Non-pigmented ciliary epithelial cell (primary cell): ENCODE measurements at regions not wholly inside any gene's neighbourhood (a gene's known extent, or its start where the extent isn't known, plus 50 kb on each side); places are given as distances from the start of the nearest gene placed in this dataset.
"Not testable (repeated sequence)": the region's sequence is repeated elsewhere in the genome, so short reads cannot be mapped to it uniquely, and the experiment has no call there.

ENCODE experiments used
- DNase-seq: peaks from one replicate; pipeline ENCODE4 v3.0.0-alpha.2; 2010; ENCODE audit warnings: low read depth

GRCh38 chrX:7515681-7516413 lies 327.1 kb upstream of the VCX start:
- DNase-seq, result no peak

DNA sequence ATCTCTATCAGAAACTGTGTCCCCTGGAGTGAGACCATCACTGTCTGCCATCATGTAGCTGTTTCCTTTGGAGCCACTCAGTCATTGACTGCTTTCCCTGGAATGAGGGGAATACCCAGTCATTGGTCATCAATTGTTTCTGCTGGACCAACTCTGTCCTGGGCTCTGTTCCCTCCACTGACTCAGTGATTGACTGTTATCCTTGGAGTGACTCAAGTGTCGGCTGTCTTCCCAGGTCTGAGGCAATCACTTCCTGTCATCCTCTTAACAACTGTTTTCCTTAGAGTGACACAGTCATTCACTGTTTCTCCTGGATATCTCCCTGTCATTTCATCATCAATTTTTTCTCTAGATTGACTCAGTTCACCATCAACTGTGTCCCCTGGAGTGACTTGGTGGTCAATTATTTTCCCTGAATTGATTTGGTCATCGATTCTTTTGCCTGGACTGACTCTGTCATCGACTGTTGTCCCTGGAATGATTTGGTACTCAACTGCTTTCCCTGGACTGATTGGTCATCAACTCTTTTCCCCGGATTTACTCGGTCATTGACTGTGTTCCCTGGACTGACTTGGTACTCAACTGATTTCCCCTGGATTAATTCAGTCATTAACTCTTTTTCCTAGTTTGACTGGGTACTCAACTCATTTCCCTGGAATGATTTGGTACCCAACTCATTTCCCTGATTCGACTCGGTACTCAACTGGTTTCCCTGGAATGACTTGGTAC lies 327.9 kb upstream of the VCX start:
- DNase-seq, result no peak

DNA sequence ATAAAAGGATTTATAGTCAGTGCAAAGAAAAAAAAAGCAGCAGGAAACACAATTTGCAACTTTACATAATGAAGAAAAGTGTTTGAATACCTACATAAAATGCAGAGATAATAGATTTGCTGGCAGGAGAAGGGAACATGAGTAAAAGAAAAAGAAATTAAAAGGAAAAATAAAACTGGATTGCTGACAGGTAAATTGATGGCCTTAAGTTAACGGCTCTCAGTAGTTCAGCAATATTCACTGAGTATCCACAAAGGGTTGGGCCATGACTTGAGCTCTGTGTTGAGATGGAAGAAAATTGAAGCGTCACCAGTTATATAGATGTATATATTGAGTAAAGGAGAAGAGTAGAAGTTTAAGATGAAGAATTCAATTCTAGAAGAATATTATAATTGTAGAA lies 330.1 kb upstream of the VCX start:
- DNase-seq, result no peak

GRCh38 chrX:7503251-7503650 lies 339.7 kb upstream of the VCX start:
- no peak for DNase-seq

GRCh38 chrX:7500386-7500785 lies 342.6 kb upstream of the VCX start:
- DNase-seq, result no peak

DNA sequence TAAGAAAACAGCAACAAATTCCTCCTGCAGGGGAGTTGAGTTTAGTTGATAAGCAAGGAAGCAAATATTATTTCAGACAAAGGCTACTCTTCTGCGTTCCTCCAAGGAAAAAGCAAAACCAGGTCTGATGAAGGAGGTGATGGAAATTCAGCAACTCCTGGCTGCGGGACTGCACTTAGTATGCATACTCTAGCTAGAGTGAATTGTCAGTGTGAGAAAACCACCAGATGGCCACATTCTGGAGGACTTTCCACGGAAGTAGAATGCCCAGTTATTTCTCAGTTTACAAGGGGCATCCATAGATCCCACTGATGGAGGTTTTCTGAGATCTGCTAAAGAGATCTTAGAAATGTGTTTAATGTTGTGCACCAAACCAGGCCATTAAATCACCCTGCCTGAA lies 338.6 kb upstream of the PUDP start:
- no peak for DNase-seq

DNA sequence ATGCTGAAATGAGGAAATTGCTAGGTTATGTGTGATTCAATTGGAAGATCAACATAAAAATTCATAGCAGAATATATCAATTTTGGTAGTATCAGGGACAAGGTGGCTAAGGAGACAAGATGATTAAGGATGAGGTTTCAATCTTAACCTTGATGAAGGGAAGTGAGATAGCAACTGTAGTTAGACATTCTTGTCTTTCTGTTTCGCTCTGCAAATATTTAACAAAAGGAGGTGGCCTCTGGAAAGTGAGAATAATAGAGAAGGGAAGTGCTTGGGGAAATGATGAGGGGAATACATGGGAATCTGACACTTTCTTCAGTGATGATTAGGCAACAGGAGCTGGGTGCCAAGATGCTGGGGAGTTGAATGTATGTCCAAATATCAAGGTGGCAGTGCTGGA lies 337.1 kb upstream of the PUDP start:
- DNase-seq, result no peak

DNA sequence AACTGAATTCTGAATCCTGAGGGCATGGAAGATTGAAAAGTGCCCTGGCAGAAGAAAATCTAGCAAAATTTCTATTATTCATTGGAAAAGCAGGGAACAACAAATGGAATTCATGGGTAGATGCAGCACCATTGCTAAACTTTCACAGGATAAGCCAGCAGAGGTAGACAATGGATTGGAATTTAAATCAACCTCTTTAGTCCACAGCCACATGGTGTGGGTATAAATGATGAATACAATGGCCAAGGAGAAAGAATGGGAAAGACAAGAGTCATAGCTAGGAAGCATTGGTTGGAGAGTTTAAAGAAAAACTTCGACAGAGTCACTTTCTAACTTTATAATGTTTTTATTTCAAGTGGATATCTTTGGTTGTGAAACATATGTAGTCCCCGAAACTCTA lies 332.8 kb upstream of the PUDP start:
- DNase-seq, result no peak

DNA sequence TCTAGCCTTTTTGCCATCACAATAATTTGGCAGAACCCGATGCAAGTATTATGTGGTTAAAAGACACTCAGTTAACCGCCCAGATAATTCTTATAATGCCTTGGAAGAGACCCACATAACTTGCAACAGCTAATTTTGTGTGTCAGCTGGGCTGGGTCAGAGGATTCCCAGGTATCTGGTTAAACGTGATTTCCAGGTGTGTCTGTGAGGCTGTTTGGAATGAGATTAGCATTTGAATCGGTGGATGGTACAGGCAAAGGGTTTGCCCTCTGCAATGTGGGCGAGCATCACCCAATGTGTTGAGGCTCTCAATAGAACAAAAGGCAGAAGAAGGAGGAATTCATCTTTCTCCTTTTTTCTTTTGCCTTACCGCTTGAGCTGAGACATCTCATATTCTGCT lies 314.2 kb upstream of the PUDP start:
- DNase-seq, result no peak

GRCh38 chrX:7461051-7461450 lies 313.1 kb upstream of the PUDP start:
- not testable (repeated sequence) for DNase-seq

GRCh38 chrX:7447801-7448499 lies 300.0 kb upstream of the PUDP start:
- DNase-seq, result no peak

DNA sequence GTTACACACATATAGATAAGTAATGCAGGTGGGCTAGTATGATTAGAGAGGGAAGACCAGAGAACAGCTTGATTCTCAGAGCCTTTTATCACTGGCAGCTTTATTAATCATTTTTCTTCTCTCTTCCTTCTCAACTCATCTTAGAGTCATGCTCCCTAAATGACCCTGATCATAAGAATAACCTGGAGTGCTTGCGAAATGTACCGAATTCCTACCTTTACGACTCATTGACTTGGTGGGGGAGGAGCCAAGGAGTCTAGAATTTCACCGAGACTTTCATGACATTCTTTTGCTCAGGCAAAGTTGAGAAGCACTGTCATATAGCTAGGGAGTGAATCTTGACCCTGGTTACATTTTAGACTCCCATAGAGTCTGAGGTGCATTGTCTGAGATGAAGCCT lies 298.9 kb upstream of the PUDP start:
- no peak for DNase-seq

DNA sequence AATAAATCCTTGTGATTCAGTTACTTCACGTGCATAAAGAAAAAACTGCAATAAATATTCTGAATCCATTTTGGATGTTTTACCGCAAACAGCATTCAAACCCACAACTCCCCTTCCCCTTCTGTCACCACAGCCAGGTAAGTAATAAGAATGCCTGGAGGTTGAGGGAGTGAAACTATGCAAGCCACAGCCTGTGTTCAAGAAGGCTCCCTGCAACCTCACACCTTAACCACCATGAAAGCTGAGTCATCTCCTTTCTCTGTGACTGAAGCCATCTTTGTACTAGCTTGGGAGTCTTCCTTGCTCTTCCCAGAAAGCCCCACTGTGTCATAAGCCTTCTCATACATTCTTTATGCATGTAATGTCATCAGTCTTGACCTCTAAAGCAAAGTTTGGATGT lies 297.0 kb upstream of the PUDP start:
- DNase-seq, result no peak

GRCh38 chrX:7441586-7441985 lies 293.6 kb upstream of the PUDP start:
- DNase-seq, result no peak

DNA sequence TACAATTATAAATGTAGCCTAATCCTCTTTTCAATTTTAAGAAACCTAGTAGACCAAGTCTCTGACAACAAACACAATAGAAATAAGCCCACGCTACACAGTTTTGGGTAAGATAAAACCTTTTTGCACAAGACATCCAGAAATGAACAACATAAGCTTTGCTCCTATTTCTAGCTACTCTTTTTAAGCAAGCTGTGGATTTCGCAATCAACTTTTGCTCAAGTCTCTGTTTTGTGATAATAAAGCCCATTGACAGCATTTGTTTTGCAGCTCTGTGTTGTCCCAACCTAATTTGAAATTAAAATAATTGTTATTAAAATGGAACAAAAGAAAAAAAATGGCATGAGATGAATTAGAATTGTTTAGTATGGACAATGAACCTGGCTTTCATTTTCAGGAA lies 287.9 kb upstream of the PUDP start:
- no peak for DNase-seq

DNA sequence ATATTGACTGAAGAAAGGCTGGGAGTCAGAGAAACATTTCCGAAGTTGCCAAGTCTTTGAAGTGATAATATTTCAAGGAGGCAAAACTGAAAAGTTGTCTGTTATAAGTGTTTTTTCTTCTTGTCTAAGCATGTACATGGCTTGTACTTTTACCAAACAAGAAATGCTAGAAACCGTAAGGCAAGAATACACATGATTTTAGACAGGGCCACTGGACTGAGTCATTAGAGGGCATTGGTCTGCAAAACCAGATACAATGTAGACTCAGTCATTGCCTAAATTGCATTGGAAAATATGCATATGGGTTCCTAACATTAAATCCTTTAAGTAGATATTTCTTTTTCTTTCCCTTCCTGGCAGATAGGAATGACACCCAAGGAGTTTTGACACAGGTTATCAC lies 284.9 kb upstream of the PUDP start:
- DNase-seq, result no peak

DNA sequence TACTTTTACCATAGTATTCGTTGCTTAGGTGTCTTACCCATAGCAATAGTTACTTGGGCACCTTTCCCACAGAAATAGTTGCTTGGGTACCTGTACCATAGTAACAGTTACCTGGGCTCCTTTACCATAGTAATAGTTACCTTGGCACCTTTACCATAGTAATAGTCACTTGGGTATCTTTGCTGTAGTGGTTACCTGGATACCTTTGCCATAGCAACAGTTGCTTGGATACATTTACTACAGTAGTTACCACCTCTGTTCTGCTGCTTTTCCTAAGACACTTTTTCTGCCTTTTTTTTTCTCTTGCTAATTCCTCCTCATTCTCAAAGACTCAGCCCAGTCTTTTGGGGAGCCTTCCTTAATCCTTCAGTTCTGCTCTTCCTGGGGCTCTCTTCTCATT lies 272.8 kb upstream of the PUDP start:
- no peak for DNase-seq

DNA sequence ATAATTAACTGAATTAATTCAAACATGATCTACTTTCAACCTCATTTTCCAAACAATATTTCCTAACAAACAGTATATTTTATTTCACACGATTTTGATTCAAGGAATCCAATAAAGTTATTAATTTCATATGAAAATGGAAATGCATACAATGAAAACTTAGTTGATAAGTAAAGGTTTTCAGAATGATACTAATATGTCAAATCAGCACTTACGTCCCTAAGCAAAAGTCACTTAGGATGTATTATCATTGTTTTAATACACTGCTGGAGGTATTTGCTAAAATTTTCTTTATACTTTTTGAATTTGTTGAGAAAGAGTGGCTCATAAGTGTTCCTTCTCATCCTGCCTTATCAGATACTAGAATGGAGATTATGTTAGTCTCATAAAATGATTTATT lies 266.8 kb upstream of the PUDP start:
- DNase-seq, result no peak

DNA sequence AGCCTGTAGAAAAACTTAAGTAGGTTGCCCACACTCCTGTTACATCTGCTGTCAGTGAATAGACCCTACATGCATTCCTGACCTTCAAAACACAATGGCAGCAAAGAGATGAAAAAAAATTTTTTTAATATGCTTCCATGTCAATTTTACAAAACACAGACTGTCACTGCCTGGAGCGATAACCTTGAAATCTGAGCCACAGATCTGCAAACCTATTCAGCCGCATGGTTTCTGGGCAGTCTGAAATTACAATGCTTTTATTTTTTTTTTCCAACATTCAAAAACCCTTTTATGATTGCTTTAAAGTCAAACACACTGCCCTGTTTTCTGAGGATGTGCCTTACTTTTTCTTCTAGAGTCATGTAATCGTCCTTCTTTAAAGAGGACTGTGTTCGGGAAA lies 264.9 kb upstream of the PUDP start:
- DNase-seq, result no peak

- DNase-seq, result no peak
Observed at GRCh38 chrX:7409866-7410265, 261.9 kb upstream of the PUDP start.

GRCh38 chrX:7399373-7399772 lies 251.4 kb upstream of the PUDP start:
- DNase-seq, result no peak

- no peak for DNase-seq
Observed at GRCh38 chrX:7390441-7390840, 242.5 kb upstream of the PUDP start.

DNA sequence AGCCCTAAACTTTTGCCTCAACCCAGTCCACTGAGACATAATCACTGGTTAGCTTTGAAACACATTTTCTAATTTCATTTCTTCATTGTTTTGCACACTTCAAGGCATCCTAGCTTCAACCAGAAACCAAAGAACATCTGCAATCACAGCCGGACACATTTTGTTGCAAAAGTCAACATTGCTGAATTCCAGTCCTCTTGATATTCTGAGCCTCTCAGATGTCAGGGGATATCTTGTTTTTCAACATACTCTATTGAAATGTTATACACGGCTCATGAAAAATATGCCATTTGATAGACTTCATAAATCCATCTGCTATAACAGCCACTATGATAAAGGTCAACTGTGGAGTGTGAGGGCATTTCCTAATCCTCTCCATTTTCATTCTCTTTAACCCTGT lies 241.6 kb upstream of the PUDP start:
- DNase-seq, result no peak
